H1 (cell line): ENCODE measurements at regions not wholly inside any gene's neighbourhood (a gene's known extent, or its start where the extent isn't known, plus 50 kb on each side); places are given as distances from the start of the nearest gene placed in this dataset.

ENCODE experiments used
- CTCF ChIA-PET: fragments of 300-600 bp; sonication (Branson Sonifier 250); formaldehyde crosslinking; loops from one replicate; lab custom pipeline; 2021; ENCODE audit not compliant: partially characterized antibody; lab: Charles Lee
- POLR2A ChIA-PET: fragments of 300-600 bp; sonication (Branson Sonifier 250); formaldehyde crosslinking; loops from one replicate; lab custom pipeline; 2021; ENCODE audit warnings: inconsistent platforms; ENCODE audit not compliant: partially characterized antibody; lab: Charles Lee
- DNase-seq, 2 experiments: peaks; one replicate each; pipeline versions ENCODE4 v3.0.0 to v3.0.0-alpha.2; 2010 to 2022; ENCODE audit warnings: low spot score in 2 of 2, low read depth in 1 of 2, mixed read lengths in 1 of 2
- FAIRE-seq: peaks from 2 replicates; lab custom pipeline; 2011; peaks lifted over from hg19 to GRCh38; lab: Jason Lieb, UNC
- H2AFZ ChIP-seq: 2 replicates; pipeline ENCODE4 v1.8.1; 2012; ENCODE audit warnings: low read length, inconsistent platforms
- H2AK5ac ChIP-seq: 2 replicates; pipeline ENCODE4 v1.6.1; 2013; ENCODE audit warnings: low read depth, low read length
- H2BK120ac ChIP-seq: replicated peaks from 2 replicates; pipeline ENCODE3; 2013; ENCODE audit warnings: low read depth, low read length, inconsistent platforms
- H2BK12ac ChIP-seq: 2 replicates; pipeline ENCODE4 v1.6.1; 2013; ENCODE audit warnings: low read depth, low read length
- H2BK15ac ChIP-seq: 2 replicates; pipeline ENCODE4 v1.6.1; 2013; ENCODE audit warnings: low read length
- H2BK20ac ChIP-seq: 2 replicates; pipeline ENCODE4 v1.6.1; 2013; ENCODE audit warnings: low read length
- H2BK5ac ChIP-seq: 2 replicates; pipeline ENCODE4 v1.6.1; 2013; ENCODE audit warnings: low read depth, low read length
- H3K14ac ChIP-seq: 2 replicates; pipeline ENCODE4 v1.6.1; 2013; ENCODE audit warnings: inconsistent platforms; ENCODE audit not compliant: insufficient read length
- H3K18ac ChIP-seq: 2 replicates; pipeline ENCODE4 v1.6.1; 2013; ENCODE audit warnings: low read length; ENCODE audit errors: extremely low read depth
- H3K23ac ChIP-seq: 2 replicates; pipeline ENCODE4 v1.6.1; 2013; ENCODE audit warnings: inconsistent platforms; ENCODE audit not compliant: insufficient read length
- H3K23me2 ChIP-seq: 2 replicates; pipeline ENCODE4 v1.6.1; 2013; ENCODE audit warnings: low read depth, low read length
- H3K27ac ChIP-seq: 2 replicates; pipeline ENCODE4 v1.6.1; 2011; ENCODE audit warnings: low read depth, low read length, inconsistent platforms
- H3K27me3 ChIP-seq, 4 experiments: replicated peaks in 1 of 4; 1 replicate in 1 of 4; 2 replicates in 3 of 4; pipeline versions ENCODE4 v1.6.1 to v1.8.1; 2011 to 2013; ENCODE audit warnings: low read length in 3 of 4, mild to moderate bottlenecking in 3 of 4, inconsistent platforms in 2 of 4, mixed read lengths in 2 of 4, moderate library complexity in 1 of 4; ENCODE audit not compliant: control insufficient read depth in 3 of 4, insufficient read depth in 3 of 4; ENCODE audit errors: extremely low read depth in 1 of 4
- H3K36me3 ChIP-seq, 4 experiments: 2 replicates each; pipeline versions ENCODE4 v1.6.1 to v1.8.1; 2011 to 2013; ENCODE audit warnings: mild to moderate bottlenecking in 4 of 4, low read length in 3 of 4, moderate library complexity in 2 of 4, control low read depth in 1 of 4, inconsistent platforms in 1 of 4; ENCODE audit not compliant: insufficient read depth in 4 of 4, control insufficient read depth in 2 of 4
- H3K4ac ChIP-seq: replicated peaks from 2 replicates; pipeline ENCODE3; 2013; ENCODE audit warnings: low read length, low read depth, mixed read lengths, inconsistent platforms; ENCODE audit not compliant: insufficient read length
- H3K4me1 ChIP-seq, 4 experiments: replicated peaks in 1 of 4; 1 replicate in 1 of 4; 2 replicates in 3 of 4; pipeline versions ENCODE4 v1.6.1 to v1.8.1; 2011 to 2013; ENCODE audit warnings: low read length in 3 of 4, inconsistent platforms in 2 of 4, mixed read lengths in 1 of 4; ENCODE audit not compliant: insufficient read depth in 4 of 4, control insufficient read depth in 3 of 4
- H3K4me2 ChIP-seq, 2 experiments: 2 replicates each; pipeline versions ENCODE4 v1.6.1 to v1.8.1; 2011 to 2013; ENCODE audit warnings: low read depth in 2 of 2, low read length in 2 of 2, control low read depth in 1 of 2, inconsistent platforms in 1 of 2, mild to moderate bottlenecking in 1 of 2; ENCODE audit not compliant: insufficient read depth in 1 of 2
- H3K4me3 ChIP-seq, 4 experiments: fragments of 200-600, 300-600 bp in 1 of 4; sonication (generic), shearing (Covaris generic), sonication (Bioruptor Twin) in 1 of 4; 2 replicates each; pipeline versions ENCODE4 v1.5.1 to v1.8.1; 2011 to 2016; ENCODE audit warnings: low read length in 4 of 4, low read depth in 3 of 4, control low read depth in 2 of 4, inconsistent platforms in 2 of 4, mild to moderate bottlenecking in 2 of 4, mixed read lengths in 1 of 4, moderate library complexity in 1 of 4; ENCODE audit not compliant: insufficient read depth in 2 of 4; ENCODE audit errors: extremely low read depth in 1 of 4
- H3K56ac ChIP-seq: replicated peaks from 2 replicates; pipeline ENCODE3; 2013; ENCODE audit warnings: low read depth, mild to moderate bottlenecking, mixed read lengths, low read length, inconsistent platforms; ENCODE audit not compliant: insufficient read length
- H3K79me1 ChIP-seq: 2 replicates; pipeline ENCODE4 v1.6.1; 2013; ENCODE audit warnings: low read depth, low read length, control low read depth
- H3K79me2 ChIP-seq, 2 experiments: 2 replicates each; pipeline versions ENCODE4 v1.6.1 to v1.8.1; 2012 to 2013; ENCODE audit warnings: low read length in 2 of 2, mild to moderate bottlenecking in 2 of 2, inconsistent platforms in 1 of 2; ENCODE audit not compliant: insufficient read depth in 2 of 2, control insufficient read depth in 1 of 2
- H3K9ac ChIP-seq, 4 experiments: replicated peaks in 1 of 4; 1 replicate in 1 of 4; 2 replicates in 3 of 4; pipeline versions ENCODE4 v1.6.1 to v1.8.1; 2011 to 2013; ENCODE audit warnings: low read depth in 3 of 4, low read length in 3 of 4, control low read depth in 2 of 4, mild to moderate bottlenecking in 2 of 4, moderate library complexity in 2 of 4, inconsistent platforms in 1 of 4; ENCODE audit errors: extremely low read depth in 1 of 4
- H3K9me3 ChIP-seq, 2 experiments: 2 replicates each; pipeline versions ENCODE4 v1.6.1 to v1.8.1; 2012 to 2013; ENCODE audit warnings: mild to moderate bottlenecking in 2 of 2, moderate library complexity in 2 of 2, control low read depth in 1 of 2, inconsistent platforms in 1 of 2, low read depth in 1 of 2, low read length in 1 of 2, mixed read lengths in 1 of 2; ENCODE audit not compliant: insufficient read depth in 2 of 2
- H4K20me1 ChIP-seq, 2 experiments: replicated peaks in 1 of 2; 2 replicates each; pipeline versions ENCODE3 to v1.8.1; 2011 to 2013; ENCODE audit warnings: inconsistent platforms in 2 of 2, low read length in 2 of 2, mild to moderate bottlenecking in 1 of 2; ENCODE audit not compliant: insufficient read depth in 2 of 2, control insufficient read depth in 1 of 2
- H4K5ac ChIP-seq: 2 replicates; pipeline ENCODE4 v1.6.1; 2013; ENCODE audit warnings: low read length, low read depth, mixed read lengths, inconsistent platforms; ENCODE audit not compliant: insufficient read length
- H4K8ac ChIP-seq: 2 replicates; pipeline ENCODE4 v1.8.0; 2013; ENCODE audit warnings: mild to moderate bottlenecking, moderate library complexity, low read length, inconsistent platforms; ENCODE audit not compliant: insufficient read depth; ENCODE audit errors: extremely low read depth
- H4K91ac ChIP-seq: replicated peaks from 2 replicates; pipeline ENCODE3; 2013; ENCODE audit warnings: low read length, mixed read lengths, inconsistent platforms; ENCODE audit not compliant: insufficient read length
- CBX5 ChIP-seq: fragments of 300-800, 300-1000 bp; sonication (generic); IDR thresholded peaks from 2 replicates; pipeline ENCODE4 v1.7.1; 2016; ENCODE audit warnings: antibody characterized with exemption, low read length, low read depth
- JUN ChIP-seq: IDR thresholded peaks from 2 replicates; pipeline ENCODE4 v1.6.1; 2011; ENCODE audit warnings: low read depth, mild to moderate bottlenecking, improper control_type of control experiment, low read length
- NANOG ChIP-seq: IDR thresholded peaks from 2 replicates; pipeline ENCODE4 v1.6.1; 2011; ENCODE audit warnings: low read length, low read depth, mild to moderate bottlenecking, inconsistent platforms; ENCODE audit not compliant: insufficient read depth, poor library complexity, severe bottlenecking
- POU5F1 ChIP-seq: IDR thresholded peaks from 2 replicates; pipeline ENCODE4 v1.6.1; 2011; ENCODE audit warnings: low read depth, mild to moderate bottlenecking, low read length, moderate library complexity
- SP1 ChIP-seq: IDR thresholded peaks from 2 replicates; pipeline ENCODE4 v1.6.1; 2011; ENCODE audit warnings: low read depth, low read length
- WGBS, 2 experiments: shearing (Covaris generic) in 1 of 2; methylation state at CpG; one replicate each; pipeline versions ENCODE4 v1.1.6 to v1.1.7; 2013 to 2015; ENCODE audit warnings: low lambda C conversion rate in 2 of 2, mixed read lengths in 2 of 2, inconsistent platforms in 1 of 2, low coverage in 1 of 2, missing lambda C conversion rate in 1 of 2; ENCODE audit not compliant: insufficient replicate concordance in 2 of 2, insufficient coverage in 1 of 2, insufficient read length in 1 of 2; ENCODE audit errors: extremely low coverage in 1 of 2, missing lambda C conversion rate in 1 of 2; 5-methylcytosine and 5-hydroxymethylcytosine counted together
- TF ChIP-seq, protein P1 (sequence below): IDR thresholded peaks from 2 replicates; pipeline ENCODE4 v1.6.1; 2012; ENCODE audit warnings: low read length, inconsistent platforms

- FAIRE-seq (no peak), DNase-seq (no peak)
- Histone ChIP-seq H3K23ac (no peak overlapping the region), H3K79me1 (no peaks in the 10 kb centered on the region), H3K9me3 (no peaks in the 10 kb centered on the region), H3K18ac (no peak overlapping the region), H3K4me2 (no peak overlapping the region), H2BK5ac (no peak overlapping the region), H2BK15ac (no peak overlapping the region), H3K27ac (no peak overlapping the region), H4K5ac (no peak overlapping the region), H3K27me3 (no peaks in the 10 kb centered on the region), H2BK12ac (no peak overlapping the region), H3K4ac (no peak overlapping the region), H3K56ac (no peak overlapping the region), H3K36me3 (no peaks in the 10 kb centered on the region), H2AFZ (no peak overlapping the region), H3K4me1 (no peaks in the 10 kb centered on the region), H4K91ac (no peak overlapping the region), H3K14ac (no peak overlapping the region), H2BK120ac (no peak overlapping the region), H3K4me3 (no peak overlapping the region), H3K23me2 (no peaks in the 10 kb centered on the region), H4K20me1 (no peaks in the 10 kb centered on the region), H4K8ac (no peak overlapping the region), H3K79me2 (no peaks in the 10 kb centered on the region), H2BK20ac (no peak overlapping the region), H2AK5ac (no peak overlapping the region), H3K9ac (no peak overlapping the region)
- TF ChIP-seq, protein P1, sequence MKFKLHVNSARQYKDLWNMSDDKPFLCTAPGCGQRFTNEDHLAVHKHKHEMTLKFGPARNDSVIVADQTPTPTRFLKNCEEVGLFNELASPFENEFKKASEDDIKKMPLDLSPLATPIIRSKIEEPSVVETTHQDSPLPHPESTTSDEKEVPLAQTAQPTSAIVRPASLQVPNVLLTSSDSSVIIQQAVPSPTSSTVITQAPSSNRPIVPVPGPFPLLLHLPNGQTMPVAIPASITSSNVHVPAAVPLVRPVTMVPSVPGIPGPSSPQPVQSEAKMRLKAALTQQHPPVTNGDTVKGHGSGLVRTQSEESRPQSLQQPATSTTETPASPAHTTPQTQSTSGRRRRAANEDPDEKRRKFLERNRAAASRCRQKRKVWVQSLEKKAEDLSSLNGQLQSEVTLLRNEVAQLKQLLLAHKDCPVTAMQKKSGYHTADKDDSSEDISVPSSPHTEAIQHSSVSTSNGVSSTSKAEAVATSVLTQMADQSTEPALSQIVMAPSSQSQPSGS, result no peak
- no peak for TF ChIP-seq NANOG
- TF ChIP-seq CBX5, result no peak
- TF ChIP-seq JUN, result no peak
- TF ChIP-seq SP1, result no peak
- TF ChIP-seq POU5F1, result no peak
- CTCF ChIA-PET, result interaction anchor here (1.2 kb wide), 1 partner anchor 22 kb away, joined by 3 read pairs; no protein-coding TSS in a partner anchor
- POLR2A ChIA-PET, result no interaction called here
- WGBS, 2 experiments, result 100% methylated on average over 2 of the region's 2 CpGs; no CpG with 5 or more reads in 1 of the 2 experiments
Observed at GRCh38 chr4:19743115-19743638, 508.5 kb upstream of the SLIT2 start.
